Sigmoid colon (tissue), 6 donors: ENCODE measurements at regions not wholly inside any gene's neighbourhood (a gene's known extent, or its start where the extent isn't known, plus 50 kb on each side); places are given as distances from the start of the nearest gene placed in this dataset.

ENCODE experiments used
- DNase-seq: peaks from one replicate; pipeline ENCODE4 v3.0.0-alpha.2; 2019
- H3K27ac ChIP-seq, 4 donors: fragments of 200-600 bp; sonication (generic); one replicate each; pipeline ENCODE4 v1.5.1; 2016 to 2019; ENCODE audit warnings: mild to moderate bottlenecking in 1 of 4
- H3K27me3 ChIP-seq, 3 donors: fragments of 200-600 bp; sonication (generic); one replicate each; pipeline ENCODE4 v1.5.1; 2019; ENCODE audit warnings: mild to moderate bottlenecking in 1 of 3
- H3K36me3 ChIP-seq, 4 donors: fragments of 200-600 bp; sonication (generic); one replicate each; pipeline ENCODE4 v1.5.1; 2016 to 2019
- H3K4me1 ChIP-seq, 4 donors: fragments of 200-600 bp; sonication (generic); one replicate each; pipeline ENCODE4 v1.5.1; 2017 to 2019
- H3K4me3 ChIP-seq, 4 donors: fragments of 200-600 bp; sonication (generic); one replicate each; pipeline ENCODE4 v1.5.1; 2017 to 2019; ENCODE audit warnings: mild to moderate bottlenecking in 2 of 4, moderate library complexity in 1 of 4
- H3K9me3 ChIP-seq, 4 donors: fragments of 200-600 bp in 3 of 4; sonication (generic) in 3 of 4; one replicate each; pipeline versions ENCODE4 v1.5.1 to v1.6.1; 2013 to 2019
- CTCF ChIP-seq, 4 experiments: fragments of 450-650 bp in 3 of 4; fragments of 200-600 bp in 1 of 4; IDR thresholded peaks; one replicate each; pipeline ENCODE4 v1.5.1; 2016 to 2019; ENCODE audit warnings: antibody characterized with exemption in 4 of 4, mild to moderate bottlenecking in 3 of 4, moderate library complexity in 2 of 4
- EP300 ChIP-seq, 4 donors: sonication (generic); formaldehyde crosslinking; IDR thresholded peaks; one replicate each; pipeline ENCODE4 v1.6.1; 2017; ENCODE audit warnings: antibody characterized with exemption in 4 of 4
- POLR2A ChIP-seq, 2 donors: fragments of 450-650 bp; IDR thresholded peaks; one replicate each; pipeline ENCODE4 v1.6.1; 2016; ENCODE audit warnings: antibody characterized with exemption in 2 of 2, mild to moderate bottlenecking in 2 of 2, moderate library complexity in 2 of 2
- POLR2AphosphoS5 ChIP-seq, 4 donors: sonication (generic); formaldehyde crosslinking; IDR thresholded peaks; one replicate each; pipeline ENCODE4 v1.6.1; 2017; ENCODE audit warnings: antibody characterized with exemption in 4 of 4
- WGBS, 2 donors: extraction: QIAGEN DNeasy Blood & Tissue Kit; methylation state at CpG; one replicate each; pipeline ENCODE4 v1.1.7; 2013; 5-methylcytosine and 5-hydroxymethylcytosine counted together
- intact Hi-C: fragments of 100-400 bp; cut with DNase I; formaldehyde crosslinking; loops from one replicate; pipeline ENCODE4 v1.15.1; 2023
- donor health status: healthy with polysubstance abuse.
- donor health status: healthy.

- no peak overlapping the region for H3K27ac ChIP-seq
- no peaks in the 10 kb centered on the region for H3K9me3 ChIP-seq
- DNase-seq, result no peak
- H3K36me3 ChIP-seq, result no peaks in the 10 kb centered on the region
- 45 to 67% methylated on average over 2 of the region's 2 CpGs for WGBS, 2 donors
- no peaks in the 10 kb centered on the region for H3K4me1 ChIP-seq
- H3K4me3 ChIP-seq, result no peak overlapping the region
- intact Hi-C loops, result no loop called here
- no peaks in the 10 kb centered on the region for H3K27me3 ChIP-seq
- TF ChIP-seq EP300 (IDR thresholded peaks at IDR 0.05) (no peak), POLR2A (IDR thresholded peaks at IDR 0.05) (no peak), POLR2AphosphoS5 (IDR thresholded peaks at IDR 0.05) (no peak), CTCF (IDR thresholded peaks at IDR 0.05) (no peak)
Measured at GRCh38 chr9:119509291-119509905, 140.2 kb upstream of the BRINP1 start.

GRCh38 chr9:119501374-119501773 lies 132.1 kb upstream of the BRINP1 start:
- Histone ChIP-seq H3K4me1 (no peaks in the 10 kb centered on the region), H3K27ac (no peak overlapping the region), H3K36me3 (no peaks in the 10 kb centered on the region), H3K4me3 (no peak overlapping the region), H3K9me3 (no peaks in the 10 kb centered on the region), H3K27me3 (no peaks in the 10 kb centered on the region)
- DNase-seq, result no peak
- intact Hi-C loops, result no loop called here
- TF ChIP-seq EP300 (IDR thresholded peaks at IDR 0.05) (no peak), CTCF (IDR thresholded peaks at IDR 0.05) (no peak), POLR2AphosphoS5 (IDR thresholded peaks at IDR 0.05) (no peak), POLR2A (IDR thresholded peaks at IDR 0.05) (no peak)
- 83 to 86% methylated on average over 3 of the region's 3 CpGs for WGBS, 2 donors

- H3K27ac ChIP-seq, result no peak overlapping the region
- TF ChIP-seq CTCF (IDR thresholded peaks at IDR 0.05) (no peak), POLR2A (IDR thresholded peaks at IDR 0.05) (no peak), POLR2AphosphoS5 (IDR thresholded peaks at IDR 0.05) (no peak), EP300 (IDR thresholded peaks at IDR 0.05) (no peak)
- no peak overlapping the region for H3K4me3 ChIP-seq
- WGBS, 2 donors, result 86 to 87% methylated on average over 6 of the region's 6 CpGs
- no peaks in the 10 kb centered on the region for H3K27me3 ChIP-seq
- H3K36me3 ChIP-seq, result no peaks in the 10 kb centered on the region
- no peaks in the 10 kb centered on the region for H3K4me1 ChIP-seq
- no peak for DNase-seq
- H3K9me3 ChIP-seq, result no peaks in the 10 kb centered on the region
- intact Hi-C loops, result no loop called here
Measured at GRCh38 chr9:119500072-119500771, 131.0 kb upstream of the BRINP1 start.

GRCh38 chr9:119487118-119487827 lies 118.0 kb upstream of the BRINP1 start:
- H3K4me3 ChIP-seq, result no peak overlapping the region
- TF ChIP-seq EP300 (IDR thresholded peaks at IDR 0.05) (no peak), CTCF (IDR thresholded peaks at IDR 0.05) (no peak), POLR2A (IDR thresholded peaks at IDR 0.05) (no peak), POLR2AphosphoS5 (IDR thresholded peaks at IDR 0.05) (no peak)
- H3K4me1 ChIP-seq, result no peaks in the 10 kb centered on the region
- H3K27ac ChIP-seq, result no peak overlapping the region
- H3K27me3 ChIP-seq, result no peaks in the 10 kb centered on the region
- intact Hi-C loops, result no loop called here
- WGBS, 2 donors, result 58 to 62% methylated on average over 6 of the region's 6 CpGs
- DNase-seq, result no peak
- H3K36me3 ChIP-seq, result no peaks in the 10 kb centered on the region
- H3K9me3 ChIP-seq, result no peaks in the 10 kb centered on the region
